ENCODE measurements at regions not wholly inside any gene's neighbourhood (a gene's known extent, or its start where the extent isn't known, plus 50 kb on each side); places are given as distances from the start of the nearest gene placed in this dataset.

- TF ChIP-seq ZNF138 (CRISPR knock-in tag; conservative IDR thresholded peaks at IDR 0.05) (no peak), CREM (CRISPR knock-in tag; IDR thresholded peaks at IDR 0.05) (no peak), FOXP4 (CRISPR knock-in tag; IDR thresholded peaks at IDR 0.05) (no peak), NFYB (CRISPR knock-in tag; conservative IDR thresholded peaks at IDR 0.05; ENCODE audit: low read depth) (no peak), ELF4 (CRISPR knock-in tag; IDR thresholded peaks at IDR 0.05; ENCODE audit: low read depth) (no peak), MAX (CRISPR knock-in tag; IDR thresholded peaks at IDR 0.05) (no peak), ZSCAN18 (CRISPR knock-in tag; IDR thresholded peaks at IDR 0.05) (no peak)
- TF ChIP-seq, protein P1, sequence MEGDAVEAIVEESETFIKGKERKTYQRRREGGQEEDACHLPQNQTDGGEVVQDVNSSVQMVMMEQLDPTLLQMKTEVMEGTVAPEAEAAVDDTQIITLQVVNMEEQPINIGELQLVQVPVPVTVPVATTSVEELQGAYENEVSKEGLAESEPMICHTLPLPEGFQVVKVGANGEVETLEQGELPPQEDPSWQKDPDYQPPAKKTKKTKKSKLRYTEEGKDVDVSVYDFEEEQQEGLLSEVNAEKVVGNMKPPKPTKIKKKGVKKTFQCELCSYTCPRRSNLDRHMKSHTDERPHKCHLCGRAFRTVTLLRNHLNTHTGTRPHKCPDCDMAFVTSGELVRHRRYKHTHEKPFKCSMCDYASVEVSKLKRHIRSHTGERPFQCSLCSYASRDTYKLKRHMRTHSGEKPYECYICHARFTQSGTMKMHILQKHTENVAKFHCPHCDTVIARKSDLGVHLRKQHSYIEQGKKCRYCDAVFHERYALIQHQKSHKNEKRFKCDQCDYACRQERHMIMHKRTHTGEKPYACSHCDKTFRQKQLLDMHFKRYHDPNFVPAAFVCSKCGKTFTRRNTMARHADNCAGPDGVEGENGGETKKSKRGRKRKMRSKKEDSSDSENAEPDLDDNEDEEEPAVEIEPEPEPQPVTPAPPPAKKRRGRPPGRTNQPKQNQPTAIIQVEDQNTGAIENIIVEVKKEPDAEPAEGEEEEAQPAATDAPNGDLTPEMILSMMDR (IDR thresholded peaks at IDR 0.05) = no peak
Observed at GRCh38 chr15:38867556-38867955, 302.9 kb upstream of the RASGRP1 start.
